22Rv1 (cell line): ENCODE measurements at regions not wholly inside any gene's neighbourhood (a gene's known extent, or its start where the extent isn't known, plus 50 kb on each side); places are given as distances from the start of the nearest gene placed in this dataset.

Experiments used
- ZFX ChIP-seq: fragments of 450-650 bp; IDR thresholded peaks from 2 replicates; pipeline ENCODE4 v1.6.1; 2017; ENCODE audit warnings: antibody characterized with exemption, borderline replicate concordance
- TF ChIP-seq, protein P1 (sequence below): fragments of 450-650 bp; IDR thresholded peaks from 2 replicates; pipeline ENCODE4 v1.5.1; 2017; ENCODE audit warnings: mild to moderate bottlenecking

DNA sequence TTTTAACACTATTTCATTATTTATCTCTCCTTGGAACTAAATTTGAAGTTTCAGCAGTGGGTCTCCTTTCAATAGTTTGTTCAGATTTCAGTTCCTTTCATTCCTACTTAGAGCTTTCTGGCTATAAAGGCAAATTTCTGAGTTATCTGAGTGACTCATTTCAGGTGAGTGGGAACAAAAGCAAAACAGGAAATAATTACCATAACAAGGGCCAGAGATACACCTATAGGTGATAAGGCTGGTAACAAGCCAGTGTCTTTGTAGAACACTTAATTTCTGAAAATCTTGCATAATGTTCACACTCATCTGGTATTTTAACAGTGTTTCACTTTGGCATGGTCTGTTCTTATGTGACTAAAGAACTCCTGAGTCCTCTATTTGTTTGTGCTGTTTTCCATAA lies 64.5 kb upstream of the PRRC2C start:
- TF ChIP-seq, protein P1, sequence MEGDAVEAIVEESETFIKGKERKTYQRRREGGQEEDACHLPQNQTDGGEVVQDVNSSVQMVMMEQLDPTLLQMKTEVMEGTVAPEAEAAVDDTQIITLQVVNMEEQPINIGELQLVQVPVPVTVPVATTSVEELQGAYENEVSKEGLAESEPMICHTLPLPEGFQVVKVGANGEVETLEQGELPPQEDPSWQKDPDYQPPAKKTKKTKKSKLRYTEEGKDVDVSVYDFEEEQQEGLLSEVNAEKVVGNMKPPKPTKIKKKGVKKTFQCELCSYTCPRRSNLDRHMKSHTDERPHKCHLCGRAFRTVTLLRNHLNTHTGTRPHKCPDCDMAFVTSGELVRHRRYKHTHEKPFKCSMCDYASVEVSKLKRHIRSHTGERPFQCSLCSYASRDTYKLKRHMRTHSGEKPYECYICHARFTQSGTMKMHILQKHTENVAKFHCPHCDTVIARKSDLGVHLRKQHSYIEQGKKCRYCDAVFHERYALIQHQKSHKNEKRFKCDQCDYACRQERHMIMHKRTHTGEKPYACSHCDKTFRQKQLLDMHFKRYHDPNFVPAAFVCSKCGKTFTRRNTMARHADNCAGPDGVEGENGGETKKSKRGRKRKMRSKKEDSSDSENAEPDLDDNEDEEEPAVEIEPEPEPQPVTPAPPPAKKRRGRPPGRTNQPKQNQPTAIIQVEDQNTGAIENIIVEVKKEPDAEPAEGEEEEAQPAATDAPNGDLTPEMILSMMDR = no peak
- TF ChIP-seq ZFX = no peak
